IPS-18c (cell line): ENCODE measurements at regions not wholly inside any gene's neighbourhood (a gene's known extent, or its start where the extent isn't known, plus 50 kb on each side); places are given as distances from the start of the nearest gene placed in this dataset.
"Not testable (repeated sequence)": the region's sequence is repeated elsewhere in the genome, so short reads cannot be mapped to it uniquely, and the experiment has no call there.

Experiments
- H3K4me3 ChIP-seq: 2 replicates; pipeline ENCODE4 v1.7.0; 2013; ENCODE audit warnings: low read depth, mild to moderate bottlenecking, low read length, moderate library complexity; ENCODE audit not compliant: insufficient read depth
- H3K9me3 ChIP-seq: one replicate; pipeline ENCODE4 v1.6.1; 2013; ENCODE audit warnings: mild to moderate bottlenecking, low read length, moderate library complexity; ENCODE audit not compliant: control insufficient read depth, insufficient read depth

DNA sequence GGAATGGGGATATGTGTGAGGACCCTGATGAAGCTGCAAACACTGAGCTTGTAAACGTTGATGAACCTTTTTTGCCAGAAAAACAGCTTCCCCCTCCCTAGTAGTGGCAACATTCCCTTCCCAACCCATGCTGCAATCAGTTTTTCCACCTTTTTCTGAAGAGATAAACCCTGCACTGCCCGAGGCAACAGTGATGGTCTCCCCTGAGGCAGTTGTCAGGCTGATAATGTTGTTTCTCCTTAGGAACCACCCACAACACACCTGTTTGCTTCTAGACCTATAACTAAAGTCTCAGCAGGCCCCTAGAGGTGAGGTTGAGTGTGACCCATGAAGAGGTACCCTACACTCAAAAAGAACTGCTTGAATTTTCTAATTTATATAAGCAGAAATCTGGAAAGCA lies 922.4 kb upstream of the ADGRL4 start:
- peaks cover 2% of the 10 kb centered on the region for H3K9me3 ChIP-seq
- H3K4me3 ChIP-seq, result no peak overlapping the region

DNA sequence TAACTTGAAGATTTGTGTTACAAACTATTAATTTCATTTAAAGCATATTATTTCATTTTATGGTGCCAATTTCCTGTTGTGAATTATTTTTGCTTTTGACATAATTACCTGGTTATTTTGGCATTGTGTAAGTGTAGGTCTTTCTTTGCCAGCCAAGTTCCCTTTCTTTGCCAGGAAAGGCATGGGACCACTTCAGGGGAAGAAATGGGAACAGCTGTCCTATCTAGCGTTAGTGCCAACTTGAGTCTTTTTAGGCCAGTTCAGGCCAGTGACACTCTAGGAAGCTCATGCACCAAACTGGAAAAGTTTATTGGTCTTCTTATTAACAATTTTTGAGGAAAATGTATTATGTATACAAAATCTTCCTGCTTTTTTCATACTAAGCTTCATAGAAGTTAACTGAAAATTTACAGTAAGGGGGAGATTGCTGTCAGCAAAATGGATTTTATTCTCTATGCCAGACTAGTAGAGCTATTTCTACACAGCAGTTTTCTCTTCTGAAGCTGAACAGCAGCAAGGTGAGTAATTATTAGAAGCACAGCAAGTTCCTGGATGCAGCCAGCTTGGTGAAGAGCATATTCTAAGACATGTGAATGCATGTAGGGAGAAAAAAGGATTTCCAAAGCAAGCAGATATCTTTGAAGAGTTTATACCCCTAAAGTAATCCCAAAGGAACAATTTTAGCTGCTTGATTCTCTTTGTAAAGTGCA lies 914.6 kb upstream of the ADGRL4 start:
- Histone ChIP-seq H3K4me3 (no peak overlapping the region), H3K9me3 (peaks cover 2% of the 10 kb centered on the region)

GRCh38 chr1:79914896-79915295 lies 908.4 kb upstream of the ADGRL4 start:
- Histone ChIP-seq H3K9me3 (no peaks in the 10 kb centered on the region), H3K4me3 (no peak overlapping the region)

- H3K4me3 ChIP-seq, result no peak overlapping the region
- H3K9me3 ChIP-seq, result no peaks in the 10 kb centered on the region
Observed at GRCh38 chr1:79912813-79913212, 906.3 kb upstream of the ADGRL4 start.

- no peak overlapping the region for H3K4me3 ChIP-seq
- H3K9me3 ChIP-seq, result no peaks in the 10 kb centered on the region
Observed at GRCh38 chr1:79903321-79903720, 896.8 kb upstream of the ADGRL4 start.

- Histone ChIP-seq H3K9me3 (no peaks in the 10 kb centered on the region), H3K4me3 (no peak overlapping the region)
Observed at GRCh38 chr1:79902418-79902817, 895.9 kb upstream of the ADGRL4 start.

GRCh38 chr1:79899914-79900313 lies 893.4 kb upstream of the ADGRL4 start:
- Histone ChIP-seq H3K9me3 (no peaks in the 10 kb centered on the region), H3K4me3 (no peak overlapping the region)

- no peaks in the 10 kb centered on the region for H3K9me3 ChIP-seq
- H3K4me3 ChIP-seq, result no peak overlapping the region
Observed at GRCh38 chr1:79896140-79896539, 889.6 kb upstream of the ADGRL4 start.

DNA sequence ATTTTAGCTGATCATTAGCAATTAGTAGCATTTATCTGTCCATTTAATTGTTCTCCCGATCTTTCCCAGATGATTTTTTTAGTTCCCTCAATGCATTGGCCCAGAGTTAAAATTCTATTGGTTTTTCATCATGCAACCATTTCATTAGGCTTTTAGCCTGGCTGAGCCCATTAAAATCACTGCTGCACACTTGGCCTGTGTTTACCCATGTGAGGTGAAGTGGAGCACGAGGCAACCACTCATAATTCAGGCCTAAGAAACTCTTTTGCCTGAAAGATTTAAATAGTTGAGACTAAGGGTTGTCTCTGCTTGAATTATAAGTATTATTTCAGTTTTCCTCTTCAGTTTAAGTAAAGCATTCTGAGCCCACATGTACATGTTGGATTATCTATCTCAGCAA lies 889.0 kb upstream of the ADGRL4 start:
- no peaks in the 10 kb centered on the region for H3K9me3 ChIP-seq
- H3K4me3 ChIP-seq, result no peak overlapping the region

DNA sequence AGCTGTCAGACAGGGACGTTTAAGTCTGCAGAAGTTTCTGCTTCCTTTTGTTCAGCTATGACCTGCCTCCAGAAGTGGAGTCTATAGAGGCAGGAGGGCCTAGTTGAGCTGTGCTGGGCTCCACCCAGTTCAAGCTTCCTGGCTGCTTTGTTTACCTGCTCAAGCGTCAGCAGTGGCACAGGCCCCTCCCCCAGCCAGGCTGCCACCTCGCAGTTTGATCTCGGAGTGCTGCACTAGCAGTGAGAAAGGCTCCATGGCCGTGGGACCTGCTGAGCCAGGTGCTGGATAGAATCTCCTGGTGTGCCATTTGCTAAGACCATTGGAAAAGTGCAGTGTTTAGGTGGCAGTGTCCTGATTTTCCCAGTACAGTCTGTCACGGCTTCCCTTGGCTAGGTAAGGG lies 887.6 kb upstream of the ADGRL4 start:
- H3K9me3 ChIP-seq, H3K4me3 ChIP-seq: not testable (repeated sequence)

GRCh38 chr1:79887059-79887458 lies 880.5 kb upstream of the ADGRL4 start:
- Histone ChIP-seq H3K4me3 (no peak overlapping the region), H3K9me3 (no peaks in the 10 kb centered on the region)

DNA sequence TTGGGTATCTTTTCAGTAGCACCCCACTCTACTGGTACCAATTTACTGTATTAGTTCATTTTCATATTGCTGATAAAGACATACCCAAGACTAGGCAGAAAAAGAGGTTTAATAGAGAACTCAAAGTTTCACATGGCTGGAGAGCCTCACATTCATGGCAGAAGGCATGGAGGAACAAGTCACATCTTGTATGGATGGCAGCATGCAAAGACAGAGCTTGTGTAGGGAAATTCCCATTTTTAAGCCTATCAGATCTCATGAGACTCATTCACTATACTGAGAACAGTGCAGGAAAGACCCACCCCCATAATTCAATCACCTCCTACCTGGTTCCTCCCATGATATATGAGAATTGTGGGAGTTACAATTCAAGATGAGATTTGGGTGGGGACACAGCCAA lies 878.6 kb upstream of the ADGRL4 start:
- H3K4me3 ChIP-seq, result no peak overlapping the region

DNA sequence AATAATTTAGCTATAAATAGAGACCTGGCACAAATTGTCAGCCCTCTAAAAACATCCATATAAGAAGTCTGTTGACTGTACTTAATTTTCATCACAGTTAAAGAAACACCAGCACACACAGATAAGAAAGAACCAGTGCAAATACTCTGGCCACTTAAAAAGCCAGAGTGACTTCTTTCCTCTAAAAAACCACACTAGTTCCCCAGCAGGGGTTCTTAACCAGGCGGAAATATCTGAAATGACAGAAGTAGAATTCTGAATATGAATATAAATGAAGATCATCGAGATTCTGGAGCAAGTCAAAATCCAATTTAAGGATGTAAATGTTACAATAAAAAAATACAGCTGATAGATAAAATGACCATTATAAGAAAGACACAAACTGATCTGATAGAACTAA lies 870.6 kb upstream of the ADGRL4 start:
- Histone ChIP-seq H3K9me3 (peaks cover 3% of the 10 kb centered on the region), H3K4me3 (no peak overlapping the region)

More for the DNA sequence above, 878.6 kb upstream of the ADGRL4 start:
- H3K9me3 ChIP-seq, result no peaks in the 10 kb centered on the region

- peaks cover 3% of the 10 kb centered on the region for H3K9me3 ChIP-seq
- no peak overlapping the region for H3K4me3 ChIP-seq
Observed at GRCh38 chr1:79875187-79875586, 868.7 kb upstream of the ADGRL4 start.

GRCh38 chr1:79874289-79874688 lies 867.8 kb upstream of the ADGRL4 start:
- Histone ChIP-seq H3K9me3 (peaks cover 3% of the 10 kb centered on the region), H3K4me3 (no peak overlapping the region)

- Histone ChIP-seq H3K9me3 (no peaks in the 10 kb centered on the region), H3K4me3 (no peak overlapping the region)
Observed at GRCh38 chr1:79859212-79859948, 852.9 kb upstream of the ADGRL4 start.

DNA sequence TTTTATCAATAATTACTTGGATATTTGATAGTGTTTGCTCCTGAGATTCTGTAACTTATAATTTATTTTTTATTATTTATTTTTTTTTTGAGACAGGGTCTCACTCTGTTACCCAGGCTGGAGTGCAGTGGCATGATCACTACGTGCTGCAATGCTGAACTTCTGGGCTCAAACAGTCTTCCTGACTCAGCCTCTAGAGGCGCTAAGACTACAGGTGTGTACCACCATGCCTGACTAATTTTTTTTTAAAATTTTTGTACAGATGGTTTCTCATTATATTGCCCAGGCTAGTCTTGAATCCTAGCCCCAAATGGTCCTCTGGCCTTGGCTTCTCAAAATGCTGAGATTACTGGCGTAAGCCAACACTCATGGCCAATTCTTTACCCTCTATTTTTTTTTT lies 845.5 kb upstream of the ADGRL4 start:
- H3K9me3 ChIP-seq, result no peaks in the 10 kb centered on the region
- no peak overlapping the region for H3K4me3 ChIP-seq

DNA sequence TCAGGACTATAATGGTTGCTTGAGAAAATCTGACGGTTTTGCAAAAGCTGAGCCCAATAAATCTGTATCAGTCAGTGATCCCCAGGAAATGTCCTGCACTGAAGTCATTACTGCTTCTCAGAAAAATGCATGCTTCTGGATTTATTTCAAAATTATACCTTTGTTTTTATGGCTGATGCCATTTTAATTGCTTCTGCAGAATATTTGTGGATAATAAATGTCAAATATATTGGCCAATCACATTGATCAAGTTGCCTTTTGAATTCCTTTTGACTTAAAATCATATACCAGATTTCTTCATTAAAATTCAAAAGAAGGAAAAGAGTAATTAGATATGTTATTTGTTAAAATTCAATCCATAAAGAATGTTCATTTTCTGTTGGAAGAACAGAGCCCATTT lies 842.9 kb upstream of the ADGRL4 start:
- H3K4me3 ChIP-seq, result no peak overlapping the region

GRCh38 chr1:79848316-79848715 lies 841.8 kb upstream of the ADGRL4 start:
- no peaks in the 10 kb centered on the region for H3K9me3 ChIP-seq
- no peak overlapping the region for H3K4me3 ChIP-seq

More for the DNA sequence above, 842.9 kb upstream of the ADGRL4 start:
- H3K9me3 ChIP-seq, result no peaks in the 10 kb centered on the region
